CD4-positive, alpha-beta memory T cell (primary cell): ENCODE measurements at regions not wholly inside any gene's neighbourhood (a gene's known extent, or its start where the extent isn't known, plus 50 kb on each side); places are given as distances from the start of the nearest gene placed in this dataset.
"Not testable (repeated sequence)": the region's sequence is repeated elsewhere in the genome, so short reads cannot be mapped to it uniquely, and the experiment has no call there.

ENCODE experiments used
- CTCF ChIA-PET: fragments of 350-600 bp; sonication (Branson Sonifier 250); formaldehyde crosslinking; loops from one replicate; lab custom pipeline; 2021; ENCODE audit warnings: inconsistent platforms; ENCODE audit not compliant: partially characterized antibody; lab: Charles Lee
- POLR2A ChIA-PET: fragments of 350-600 bp; sonication (Branson Sonifier 250); formaldehyde crosslinking; loops from one replicate; lab custom pipeline; 2021; ENCODE audit not compliant: partially characterized antibody; lab: Charles Lee
- DNase-seq, 5 donors: peaks; one replicate each; pipeline versions ENCODE4 v3.0.0 to v3.0.0-alpha.2; 2020 to 2022; ENCODE audit warnings: mixed read lengths in 1 of 5
- H3K27ac ChIP-seq: one replicate; pipeline ENCODE4 v1.7.0; 2013; ENCODE audit warnings: low read depth, low read length
- H3K27me3 ChIP-seq: 2 replicates; pipeline ENCODE4 v1.7.0; 2013; ENCODE audit warnings: mild to moderate bottlenecking, low read length, moderate library complexity; ENCODE audit not compliant: insufficient read depth
- H3K36me3 ChIP-seq: 2 replicates; pipeline ENCODE4 v1.7.0; 2013; ENCODE audit warnings: mild to moderate bottlenecking, low read length, moderate library complexity; ENCODE audit not compliant: insufficient read depth
- H3K4me1 ChIP-seq: 2 replicates; pipeline ENCODE4 v1.7.0; 2013; ENCODE audit warnings: mild to moderate bottlenecking, low read length, moderate library complexity; ENCODE audit not compliant: insufficient read depth
- H3K4me3 ChIP-seq, 2 donors: one replicate each; pipeline ENCODE4 v1.7.0; 2013; ENCODE audit warnings: low read length in 2 of 2, mild to moderate bottlenecking in 1 of 2
- H3K9me3 ChIP-seq, 2 donors: one replicate each; pipeline ENCODE4 v1.7.0; 2013; ENCODE audit warnings: low read length in 2 of 2, control low read depth in 1 of 2; ENCODE audit not compliant: control insufficient read depth in 1 of 2
- H3K27ac Mint-ChIP-seq, 7 donors: one replicate each; pipeline ENCODE4 v1.8.0; 2020 to 2021; ENCODE audit warnings: mixed read lengths in 7 of 7, mild to moderate bottlenecking in 6 of 7, inconsistent platforms in 3 of 7, moderate library complexity in 3 of 7
- H3K27me3 Mint-ChIP-seq, 2 donors: one replicate each; pipeline ENCODE4 v1.8.0; 2020 to 2021; ENCODE audit warnings: mixed read lengths in 2 of 2
- H3K36me3 Mint-ChIP-seq, 2 donors: one replicate each; pipeline ENCODE4 v1.8.0; 2020 to 2021; ENCODE audit warnings: mixed read lengths in 2 of 2, inconsistent platforms in 1 of 2, mild to moderate bottlenecking in 1 of 2
- H3K4me1 Mint-ChIP-seq, 4 donors: one replicate each; pipeline ENCODE4 v1.8.0; 2020 to 2021; ENCODE audit warnings: mixed read lengths in 4 of 4, mild to moderate bottlenecking in 1 of 4
- H3K4me3 Mint-ChIP-seq, 8 donors: one replicate each; pipeline ENCODE4 v1.8.0; 2020 to 2021; ENCODE audit warnings: mixed read lengths in 8 of 8, mild to moderate bottlenecking in 7 of 8, moderate library complexity in 6 of 8, inconsistent platforms in 3 of 8
- H3K9me3 Mint-ChIP-seq, 8 donors: one replicate each; pipeline ENCODE4 v1.8.0; 2020 to 2021; ENCODE audit warnings: mixed read lengths in 8 of 8, mild to moderate bottlenecking in 5 of 8, inconsistent platforms in 3 of 8, moderate library complexity in 1 of 8
- intact Hi-C: fragments of 100-400 bp; cut with micrococcal nuclease; formaldehyde crosslinking; loops from one replicate; pipeline ENCODE4 v1.15.1; 2023

DNA sequence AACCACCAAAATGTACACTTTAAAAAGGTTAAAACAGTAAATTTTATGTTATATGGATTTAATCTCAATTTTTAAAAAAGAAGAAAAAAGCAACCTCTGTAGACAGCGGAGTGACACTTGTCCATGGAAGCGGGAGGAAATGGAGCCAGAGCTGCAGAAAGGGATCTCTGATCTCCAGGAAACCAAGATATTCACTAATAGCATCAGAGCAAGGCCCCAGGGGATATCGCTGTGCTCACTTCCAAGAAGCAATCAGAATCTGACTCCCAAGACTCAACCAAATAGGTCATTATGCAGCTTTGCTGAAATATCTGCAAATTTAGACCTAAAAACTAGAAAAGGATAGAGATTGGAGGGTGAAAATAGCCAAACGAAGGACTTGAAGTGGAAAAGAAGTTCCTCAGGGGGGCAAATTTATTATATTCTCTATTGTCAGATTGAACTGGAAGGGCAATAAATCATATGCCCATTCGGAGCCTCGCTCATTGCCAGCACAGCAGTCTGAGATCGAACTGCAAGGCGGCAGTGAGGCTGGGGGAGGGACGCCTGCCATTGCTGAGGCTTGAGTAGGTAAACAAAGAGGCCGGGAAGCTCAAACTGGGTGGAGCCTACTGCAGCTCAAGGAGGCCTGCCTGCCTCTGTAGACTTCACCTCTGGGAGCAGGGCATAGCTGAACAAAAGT lies 62.0 kb upstream of the ATP2C1 start:
- ChIA-PET POLR2A (no interaction called here), CTCF (no interaction called here)
- no peak overlapping the region for H3K4me3 ChIP-seq
- Mint-ChIP-seq H3K27me3 (peaks cover 2 to 3% of the 10 kb centered on the region in 2 donors), H3K4me1 (no peaks in the 10 kb centered on the region), H3K9me3 (no peaks in the 10 kb centered on the region), H3K4me3 (no peak overlapping the region), H3K27ac (no peak overlapping the region), H3K36me3 (no peaks in the 10 kb centered on the region)
- DNase-seq = no peak
- no peak overlapping the region for H3K27ac ChIP-seq
- H3K4me1 ChIP-seq = no peaks in the 10 kb centered on the region
- intact Hi-C loops = no loop called here
- H3K36me3 ChIP-seq = no peaks in the 10 kb centered on the region
- H3K9me3 ChIP-seq = no peaks in the 10 kb centered on the region
- no peaks in the 10 kb centered on the region for H3K27me3 ChIP-seq

DNA sequence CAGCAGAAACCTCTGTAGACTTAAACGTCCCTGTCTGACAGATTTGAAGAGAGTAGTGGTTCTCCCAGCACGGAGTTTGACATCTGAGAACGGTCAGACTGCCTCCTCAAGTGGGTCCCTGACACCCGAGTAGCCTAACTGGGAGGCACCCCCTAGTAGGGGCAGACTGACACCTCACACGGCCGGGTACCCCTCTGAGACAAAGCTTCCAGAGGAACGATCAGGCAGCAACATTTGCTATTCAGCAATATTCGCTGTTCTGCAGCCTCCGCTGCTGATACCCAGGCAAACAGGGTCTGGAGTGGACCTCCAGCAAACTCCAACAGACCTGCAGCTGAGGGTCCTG lies 61.5 kb upstream of the ATP2C1 start:
- H3K27ac ChIP-seq, H3K36me3 Mint-ChIP-seq, CTCF ChIA-PET, H3K9me3 ChIP-seq, POLR2A ChIA-PET, H3K4me1 Mint-ChIP-seq, H3K4me1 ChIP-seq, H3K9me3 Mint-ChIP-seq, DNase-seq, H3K27ac Mint-ChIP-seq, H3K4me3 Mint-ChIP-seq, H3K36me3 ChIP-seq, H3K27me3 Mint-ChIP-seq, H3K27me3 ChIP-seq, intact Hi-C loops, H3K4me3 ChIP-seq: not testable (repeated sequence)

DNA sequence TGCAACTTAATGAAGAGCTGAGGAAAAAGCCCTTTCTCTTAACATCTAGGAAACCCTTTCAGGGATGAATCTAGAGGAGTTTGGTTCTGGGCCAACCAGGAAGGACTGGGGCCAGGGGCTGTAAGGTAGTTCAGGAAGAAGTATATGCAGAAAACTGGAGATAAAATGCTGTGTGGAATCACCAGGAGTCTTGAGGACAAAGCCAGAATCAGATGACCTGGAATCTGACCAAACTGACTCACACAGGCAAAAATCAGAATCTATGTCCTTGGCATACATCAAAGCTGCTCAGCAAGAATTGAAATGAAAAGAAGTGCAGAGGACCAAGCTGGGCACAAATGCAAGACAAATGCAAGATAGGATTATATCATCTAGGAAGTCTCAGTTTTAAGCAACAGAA lies 59.4 kb upstream of the ATP2C1 start:
- no peak overlapping the region for H3K4me3 Mint-ChIP-seq
- ChIA-PET CTCF (no interaction called here), POLR2A (no interaction called here)
- Histone ChIP-seq H3K27ac (no peak overlapping the region), H3K4me3 (no peak overlapping the region), H3K36me3 (no peaks in the 10 kb centered on the region), H3K27me3 (no peaks in the 10 kb centered on the region), H3K4me1 (no peaks in the 10 kb centered on the region), H3K9me3 (no peaks in the 10 kb centered on the region)
- no peak overlapping the region for H3K27ac Mint-ChIP-seq
- intact Hi-C loops = no loop called here
- H3K4me1 Mint-ChIP-seq = peaks cover 0 to 2% (median 0%) of the 10 kb centered on the region in 4 donors
- no peaks in the 10 kb centered on the region for H3K36me3 Mint-ChIP-seq
- no peaks in the 10 kb centered on the region for H3K9me3 Mint-ChIP-seq
- peaks cover 1 to 3% of the 10 kb centered on the region in 2 donors for H3K27me3 Mint-ChIP-seq
- DNase-seq = no peak

DNA sequence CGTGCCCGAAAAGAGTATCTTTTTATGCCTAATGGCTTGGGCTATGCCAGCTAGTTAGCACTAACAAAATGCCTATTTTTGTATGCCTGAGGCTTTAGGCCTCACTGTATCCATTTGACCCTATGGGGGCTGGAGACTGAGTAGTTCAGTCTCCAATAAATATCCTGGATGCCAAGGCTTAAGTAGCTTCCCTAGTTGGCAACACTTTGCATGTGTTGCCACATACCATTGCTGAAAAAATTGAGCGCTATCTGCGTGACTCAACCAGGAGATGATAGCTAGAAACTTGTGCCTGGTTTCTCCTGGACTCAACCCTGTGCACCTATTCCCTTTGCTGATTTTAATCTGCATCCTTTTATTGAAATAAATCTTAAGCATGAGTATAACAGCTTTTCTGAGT lies 58.4 kb upstream of the ATP2C1 start:
- peaks cover 0 to 2% (median under 1%) of the 10 kb centered on the region in 4 donors for H3K4me1 Mint-ChIP-seq
- Histone ChIP-seq H3K27ac (no peak overlapping the region), H3K4me1 (no peaks in the 10 kb centered on the region), H3K4me3 (no peak overlapping the region), H3K9me3 (no peaks in the 10 kb centered on the region), H3K36me3 (no peaks in the 10 kb centered on the region), H3K27me3 (no peaks in the 10 kb centered on the region)
- intact Hi-C loops = no loop called here
- H3K36me3 Mint-ChIP-seq = no peaks in the 10 kb centered on the region
- DNase-seq = no peak
- peaks cover 0 to 3% of the 10 kb centered on the region in 2 donors for H3K27me3 Mint-ChIP-seq
- H3K4me3 Mint-ChIP-seq = no peak overlapping the region
- POLR2A ChIA-PET = no interaction called here
- CTCF ChIA-PET = no interaction called here
- no peaks in the 10 kb centered on the region for H3K9me3 Mint-ChIP-seq
- no peak overlapping the region for H3K27ac Mint-ChIP-seq

DNA sequence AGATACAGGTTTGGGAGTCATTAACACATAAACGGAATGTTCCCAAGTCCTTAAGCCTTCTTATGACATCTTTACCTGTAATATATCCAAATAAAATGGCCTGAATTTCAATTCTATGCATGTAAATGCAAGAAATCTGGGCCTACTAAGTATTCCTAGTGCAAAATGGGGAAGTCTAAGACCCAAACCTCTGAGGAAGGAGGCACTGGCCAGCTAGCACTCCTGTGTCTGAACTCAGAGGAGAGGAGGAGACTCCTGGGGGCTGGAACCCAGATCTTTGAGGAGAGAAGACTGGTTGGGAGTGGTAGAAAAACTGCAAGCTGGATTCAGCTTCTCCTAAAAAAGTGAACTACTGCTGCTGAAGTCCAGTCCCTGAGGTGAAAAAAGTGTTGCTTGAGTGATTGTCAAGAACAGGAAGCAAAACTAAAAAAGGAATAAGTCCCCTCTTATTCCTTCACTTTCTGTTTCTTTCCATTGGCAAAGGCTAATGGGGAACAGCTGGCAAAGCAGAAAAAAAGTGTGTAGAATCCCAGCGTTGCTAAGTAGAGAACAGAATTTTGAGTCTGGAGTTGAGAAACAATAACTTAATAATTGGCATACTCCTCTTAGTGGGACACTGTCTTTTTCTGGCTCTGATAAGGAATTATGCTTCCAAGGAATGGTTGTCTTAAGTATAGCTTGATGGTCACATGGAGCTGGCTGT lies 54.8 kb upstream of the ATP2C1 start:
- Mint-ChIP-seq H3K27me3 (no peaks in the 10 kb centered on the region), H3K9me3 (no peaks in the 10 kb centered on the region), H3K36me3 (no peaks in the 10 kb centered on the region), H3K4me3 (no peak overlapping the region), H3K4me1 (peaks cover 0 to 2% (median under 1%) of the 10 kb centered on the region in 4 donors), H3K27ac (peak overlapping the region in 1 of 7 donors; percentile 70)
- POLR2A ChIA-PET = no interaction called here
- Histone ChIP-seq H3K9me3 (no peaks in the 10 kb centered on the region), H3K36me3 (no peaks in the 10 kb centered on the region), H3K4me3 (no peak overlapping the region), H3K27me3 (no peaks in the 10 kb centered on the region), H3K27ac (no peak overlapping the region), H3K4me1 (no peaks in the 10 kb centered on the region)
- intact Hi-C loops = no loop called here
- DNase-seq = no peak
- CTCF ChIA-PET = no interaction called here

DNA sequence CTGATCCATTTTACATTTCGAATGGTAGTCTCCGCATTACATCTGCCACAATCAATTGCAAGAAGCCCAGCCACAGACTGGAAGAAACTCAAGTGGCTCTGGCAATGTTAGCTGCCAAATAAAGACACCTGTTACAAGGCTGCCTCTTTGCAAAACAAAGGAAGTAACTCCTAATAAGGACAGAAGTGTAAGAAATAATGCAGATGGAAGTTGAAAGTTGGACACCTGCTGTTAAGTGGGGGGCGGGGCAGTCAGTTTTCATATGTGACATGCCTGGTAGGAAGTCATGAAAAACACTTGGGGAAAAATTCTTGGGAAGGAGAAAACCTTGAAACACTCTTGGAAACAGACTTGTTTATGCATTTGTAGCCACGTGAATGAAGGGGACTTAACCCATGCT lies 54.1 kb upstream of the ATP2C1 start:
- Histone ChIP-seq H3K4me1 (no peaks in the 10 kb centered on the region), H3K4me3 (no peak overlapping the region), H3K27ac (no peak overlapping the region), H3K9me3 (no peaks in the 10 kb centered on the region), H3K27me3 (no peaks in the 10 kb centered on the region), H3K36me3 (no peaks in the 10 kb centered on the region)
- H3K36me3 Mint-ChIP-seq = no peaks in the 10 kb centered on the region
- H3K27me3 Mint-ChIP-seq = no peaks in the 10 kb centered on the region
- no peak overlapping the region for H3K4me3 Mint-ChIP-seq
- ChIA-PET POLR2A (no interaction called here), CTCF (no interaction called here)
- H3K9me3 Mint-ChIP-seq = no peaks in the 10 kb centered on the region
- DNase-seq = no peak
- intact Hi-C loops = no loop called here
- no peak overlapping the region for H3K27ac Mint-ChIP-seq
- H3K4me1 Mint-ChIP-seq = peaks cover 0 to 2% (median under 1%) of the 10 kb centered on the region in 4 donors

DNA sequence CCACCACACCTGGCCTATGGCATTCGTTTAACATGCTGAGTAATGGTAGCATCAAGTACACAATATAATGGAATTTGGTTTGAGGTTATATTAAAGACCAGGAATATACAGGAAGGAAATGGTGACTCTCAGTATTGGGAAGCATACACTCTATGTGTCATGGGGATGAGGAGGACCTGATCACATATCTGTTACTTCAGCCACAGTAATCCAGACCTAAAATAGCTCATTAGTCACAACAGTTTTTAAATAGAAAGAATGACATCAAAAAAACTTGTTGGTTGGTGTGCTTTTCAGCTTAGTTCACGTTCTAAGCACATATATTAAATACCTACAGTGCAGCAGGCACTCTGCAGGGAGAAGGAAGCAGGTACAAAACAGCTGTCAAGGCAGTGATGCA lies 52.5 kb upstream of the ATP2C1 start:
- no peaks in the 10 kb centered on the region for H3K27me3 Mint-ChIP-seq

More for the DNA sequence above, 52.5 kb upstream of the ATP2C1 start:
- intact Hi-C loops = no loop called here
- Histone ChIP-seq H3K27ac (no peak overlapping the region), H3K4me3 (no peak overlapping the region), H3K4me1 (no peaks in the 10 kb centered on the region), H3K27me3 (no peaks in the 10 kb centered on the region), H3K9me3 (no peaks in the 10 kb centered on the region), H3K36me3 (no peaks in the 10 kb centered on the region)
- H3K27ac Mint-ChIP-seq = no peak overlapping the region
- ChIA-PET CTCF (no interaction called here), POLR2A (no interaction called here)
- no peaks in the 10 kb centered on the region for H3K36me3 Mint-ChIP-seq
- H3K4me1 Mint-ChIP-seq = peaks cover 0 to 2% (median under 1%) of the 10 kb centered on the region in 4 donors
- H3K9me3 Mint-ChIP-seq = no peaks in the 10 kb centered on the region
- DNase-seq = no peak
- H3K4me3 Mint-ChIP-seq = no peak overlapping the region
